H1 (cell line): ENCODE measurements at regions not wholly inside any gene's neighbourhood (a gene's known extent, or its start where the extent isn't known, plus 50 kb on each side); places are given as distances from the start of the nearest gene placed in this dataset.

Experiments
- ATF2 ChIP-seq: IDR thresholded peaks from 2 replicates; pipeline ENCODE4 v1.6.1; 2012; ENCODE audit warnings: low read length, inconsistent platforms

GRCh38 chr5:152237531-152237930, 167.5 kb downstream of the NMUR2 start (continued):
- no peak for TF ChIP-seq ATF2
